Transverse colon (tissue), 4 donors: ENCODE measurements at regions not wholly inside any gene's neighbourhood (a gene's known extent, or its start where the extent isn't known, plus 50 kb on each side); places are given as distances from the start of the nearest gene placed in this dataset.

Experiments
- EP300 ChIP-seq: sonication (generic); formaldehyde crosslinking; IDR thresholded peaks from one replicate; pipeline ENCODE4 v1.6.1; 2017; ENCODE audit warnings: antibody characterized with exemption, low read depth
- POLR2A ChIP-seq: fragments of 450-650 bp; IDR thresholded peaks from one replicate; pipeline ENCODE4 v1.6.1; 2016; ENCODE audit warnings: antibody characterized with exemption, mild to moderate bottlenecking, moderate library complexity
- POLR2AphosphoS5 ChIP-seq, 3 donors: sonication (generic); formaldehyde crosslinking; IDR thresholded peaks; one replicate each; pipeline ENCODE4 v1.6.1; 2016; ENCODE audit warnings: antibody characterized with exemption in 3 of 3
- TF ChIP-seq, protein P1 (sequence below), 5 experiments: fragments of 200-600 bp in 3 of 5; fragments of 450-650 bp in 2 of 5; sonication (generic) in 3 of 5; IDR thresholded peaks; 1 replicate in 2 of 5; 2 replicates in 3 of 5; pipeline ENCODE4 v1.5.1; 2016 to 2017; ENCODE audit warnings: antibody characterized with exemption in 5 of 5, inconsistent platforms in 3 of 5, mild to moderate bottlenecking in 2 of 5, moderate library complexity in 1 of 5

DNA sequence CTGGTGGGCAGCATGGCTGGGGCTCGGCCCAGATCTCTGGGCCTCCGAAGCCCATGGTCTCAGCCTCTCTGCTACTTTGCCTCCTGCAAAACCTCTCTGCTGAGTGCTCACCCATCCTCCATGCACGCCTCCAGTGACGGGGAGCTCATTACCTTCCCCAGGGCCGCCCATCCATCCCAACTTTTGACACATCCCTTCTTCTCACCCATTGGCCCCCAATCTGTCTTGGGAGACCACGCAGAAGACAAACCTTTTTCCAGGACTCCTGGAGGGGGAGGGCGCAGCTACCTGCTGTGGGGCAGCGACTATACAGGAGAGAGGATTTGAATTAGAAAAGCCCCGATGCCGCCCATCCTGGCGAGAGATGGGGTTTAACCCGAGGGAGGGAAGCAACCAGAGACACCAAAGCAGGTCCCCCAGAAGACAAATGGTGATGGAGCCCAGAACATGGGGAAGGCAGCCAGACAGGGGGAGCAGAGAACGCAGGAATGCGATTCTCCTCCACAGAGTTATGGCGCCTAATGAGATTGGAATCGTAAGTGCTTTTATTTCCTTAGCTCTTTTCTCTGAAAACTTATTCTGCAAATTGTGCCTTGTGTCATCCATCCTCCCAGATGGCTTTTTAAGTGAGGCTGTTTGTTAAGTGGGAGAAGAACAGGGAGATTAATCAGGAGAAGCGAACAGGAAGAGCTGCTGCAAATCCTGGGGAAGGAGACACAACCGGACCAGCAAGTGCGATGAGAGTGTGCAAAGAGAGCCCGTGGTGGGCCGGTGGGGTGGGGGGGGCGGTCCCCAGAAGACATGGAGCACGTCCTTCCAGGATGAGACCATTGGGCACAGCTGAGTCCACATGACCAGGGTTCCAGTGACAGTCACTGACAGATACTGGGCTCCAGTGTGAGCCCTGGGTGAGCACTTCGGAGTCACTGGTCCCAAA is 623.5 kb downstream of the MATN1 start:
- TF ChIP-seq, protein P1, sequence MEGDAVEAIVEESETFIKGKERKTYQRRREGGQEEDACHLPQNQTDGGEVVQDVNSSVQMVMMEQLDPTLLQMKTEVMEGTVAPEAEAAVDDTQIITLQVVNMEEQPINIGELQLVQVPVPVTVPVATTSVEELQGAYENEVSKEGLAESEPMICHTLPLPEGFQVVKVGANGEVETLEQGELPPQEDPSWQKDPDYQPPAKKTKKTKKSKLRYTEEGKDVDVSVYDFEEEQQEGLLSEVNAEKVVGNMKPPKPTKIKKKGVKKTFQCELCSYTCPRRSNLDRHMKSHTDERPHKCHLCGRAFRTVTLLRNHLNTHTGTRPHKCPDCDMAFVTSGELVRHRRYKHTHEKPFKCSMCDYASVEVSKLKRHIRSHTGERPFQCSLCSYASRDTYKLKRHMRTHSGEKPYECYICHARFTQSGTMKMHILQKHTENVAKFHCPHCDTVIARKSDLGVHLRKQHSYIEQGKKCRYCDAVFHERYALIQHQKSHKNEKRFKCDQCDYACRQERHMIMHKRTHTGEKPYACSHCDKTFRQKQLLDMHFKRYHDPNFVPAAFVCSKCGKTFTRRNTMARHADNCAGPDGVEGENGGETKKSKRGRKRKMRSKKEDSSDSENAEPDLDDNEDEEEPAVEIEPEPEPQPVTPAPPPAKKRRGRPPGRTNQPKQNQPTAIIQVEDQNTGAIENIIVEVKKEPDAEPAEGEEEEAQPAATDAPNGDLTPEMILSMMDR (IDR thresholded peaks at IDR 0.05): no peak
- no peak for TF ChIP-seq EP300
- no peak for TF ChIP-seq POLR2AphosphoS5 (IDR thresholded peaks at IDR 0.05)
- TF ChIP-seq POLR2A: no peak
